A549 (cell line): ENCODE measurements at regions not wholly inside any gene's neighbourhood (a gene's known extent, or its start where the extent isn't known, plus 50 kb on each side); places are given as distances from the start of the nearest gene placed in this dataset.

Source experiments
- ATAC-seq, 2 experiments: fragments of 200-7000 bp in 1 of 2; fragments of >200 bp in 1 of 2; cut with Nextera tagmentation in 1 of 2; cut with Tn5 transposase in 1 of 2; 3 replicates each; pipeline versions ENCODE4 v1.8.0 to v1.9.1; 2018 to 2020; ENCODE audit warnings: mild to moderate bottlenecking in 1 of 2, moderate library complexity in 1 of 2
- CTCF ChIA-PET: fragments of 300-600 bp; sonication (Branson Sonifier 250); formaldehyde crosslinking; extraction: SDS; loops from one replicate; lab custom pipeline; 2021; ENCODE audit warnings: antibody characterized with exemption, inconsistent platforms; lab: Yijun Ruan, JAX
- POLR2A ChIA-PET: fragments of 350-600 bp; formaldehyde crosslinking; extraction: SDS; loops from one replicate; lab custom pipeline; 2021; ENCODE audit warnings: antibody characterized with exemption, inconsistent platforms; lab: Yijun Ruan, JAX
- DNase-seq, 2 experiments: peaks; one replicate each; pipeline versions ENCODE4 v3.0.0 to v3.0.0-alpha.2; 2011 to 2016; ENCODE audit warnings: low read depth in 1 of 2, low spot score in 1 of 2
- FAIRE-seq: peaks from 2 replicates; lab custom pipeline; 2011; peaks lifted over from hg19 to GRCh38; lab: Jason Lieb, UNC
- H3K27ac ChIP-seq, 2 experiments: fragments of >200 bp; sonication (Bioruptor Twin); formaldehyde crosslinking; 3 replicates each; pipeline ENCODE4 v1.5.1; 2016 to 2017
- H3K4me1 ChIP-seq: fragments of >200 bp; sonication (Bioruptor Twin); formaldehyde crosslinking; 3 replicates; pipeline ENCODE4 v1.6.1; 2016
- H3K4me2 ChIP-seq: fragments of >200 bp; sonication (Bioruptor Twin); formaldehyde crosslinking; 3 replicates; pipeline ENCODE4 v1.6.1; 2016
- H3K4me3 ChIP-seq: fragments of >200 bp; sonication (Bioruptor Twin); formaldehyde crosslinking; 3 replicates; pipeline ENCODE4 v1.5.1; 2016
- H3K9me3 ChIP-seq: fragments of >200 bp; sonication (Bioruptor Twin); formaldehyde crosslinking; 3 replicates; pipeline ENCODE4 v1.6.1; 2016
- ATOH8 ChIP-seq: fragments of 250-450 bp; sonication (Bioruptor Pico); IDR thresholded peaks from 2 replicates; pipeline ENCODE4 v1.5.0; 2020; ENCODE audit warnings: low read depth, mild to moderate bottlenecking, moderate library complexity
- CHD4 ChIP-seq: fragments of 200-600 bp; sonication (generic); IDR thresholded peaks from 2 replicates; pipeline ENCODE4 v1.6.1; 2016; ENCODE audit warnings: antibody characterized with exemption, mild to moderate bottlenecking, borderline replicate concordance
- E2F6 ChIP-seq: IDR thresholded peaks from 2 replicates; pipeline ENCODE4 v1.6.1; 2012; ENCODE audit warnings: low read depth, borderline replicate concordance
- EHF ChIP-seq: fragments of 250-450 bp; sonication (Bioruptor Pico); IDR thresholded peaks from 2 replicates; pipeline ENCODE4 v1.5.0; 2020; ENCODE audit warnings: mild to moderate bottlenecking
- EHMT2 ChIP-seq: fragments of 200-600 bp; sonication (generic); IDR thresholded peaks from 2 replicates; pipeline ENCODE4 v1.6.1; 2016; ENCODE audit warnings: antibody characterized with exemption, low read depth, mild to moderate bottlenecking, moderate library complexity
- ESRRA ChIP-seq: fragments of 150-350 bp; IDR thresholded peaks from 2 replicates; pipeline ENCODE4 v1.6.1; 2014; ENCODE audit warnings: mild to moderate bottlenecking, low read length, borderline replicate concordance
- FOSB ChIP-seq: fragments of 250-450 bp; sonication (Bioruptor Pico); IDR thresholded peaks from 2 replicates; pipeline ENCODE4 v1.5.0; 2020; ENCODE audit warnings: mild to moderate bottlenecking, moderate library complexity
- GATA3 ChIP-seq: IDR thresholded peaks from 2 replicates; pipeline ENCODE4 v1.6.1; 2012; ENCODE audit warnings: borderline replicate concordance
- HDAC2 ChIP-seq: fragments of 200-600 bp; sonication (generic); IDR thresholded peaks from 2 replicates; pipeline ENCODE4 v1.6.1; 2016
- HES2 ChIP-seq: fragments of >200 bp; sonication (Bioruptor Twin); formaldehyde crosslinking; IDR thresholded peaks from 2 replicates; pipeline ENCODE4 v1.6.1; 2016
- HEYL ChIP-seq: fragments of 250-450 bp; sonication (Bioruptor Pico); IDR thresholded peaks from 2 replicates; pipeline ENCODE4 v1.8.0; 2021; ENCODE audit warnings: mild to moderate bottlenecking, moderate library complexity
- HMGXB4 ChIP-seq: fragments of 250-450 bp; sonication (Bioruptor Pico); IDR thresholded peaks from 2 replicates; pipeline ENCODE4 v1.5.0; 2021; ENCODE audit warnings: mild to moderate bottlenecking, moderate library complexity, borderline replicate concordance
- HOXA7 ChIP-seq: fragments of 250-450 bp; sonication (Bioruptor Pico); IDR thresholded peaks from 2 replicates; pipeline ENCODE4 v1.5.0; 2020; ENCODE audit warnings: mild to moderate bottlenecking, moderate library complexity
- HOXB5 ChIP-seq: fragments of 250-450 bp; sonication (Bioruptor Pico); IDR thresholded peaks from 2 replicates; pipeline ENCODE4 v1.5.0; 2020; ENCODE audit warnings: mild to moderate bottlenecking, moderate library complexity
- JUN ChIP-seq, 2 experiments: fragments of >200 bp; sonication (Bioruptor Twin); formaldehyde crosslinking; IDR thresholded peaks; 2 replicates in 1 of 2; 3 replicates in 1 of 2; pipeline ENCODE4 v1.6.1; 2016 to 2017
- MAFK ChIP-seq: fragments of 450-650 bp; IDR thresholded peaks from 2 replicates; pipeline ENCODE4 v1.6.1; 2014; ENCODE audit not compliant: partially characterized antibody
- NFE2L2 ChIP-seq: fragments of 150-350 bp; conservative IDR thresholded peaks from 2 replicates; pipeline ENCODE4 v1.6.1; 2014; ENCODE audit warnings: low read length
- POLR2A ChIP-seq: IDR thresholded peaks from 2 replicates; pipeline ENCODE4 v1.6.1; 2012; ENCODE audit warnings: mild to moderate bottlenecking, low read length
- POLR2AphosphoS2 ChIP-seq: conservative IDR thresholded peaks from 2 replicates; pipeline ENCODE4 v1.6.1; 2012; ENCODE audit warnings: low read length, improper control_type of control experiment, inconsistent platforms
- RARB ChIP-seq: fragments of 250-450 bp; sonication (Bioruptor Pico); IDR thresholded peaks from 2 replicates; pipeline ENCODE4 v1.8.0; 2021; ENCODE audit warnings: mild to moderate bottlenecking, moderate library complexity
- RNF2 ChIP-seq: fragments of 200-600 bp; sonication (generic); IDR thresholded peaks from 2 replicates; pipeline ENCODE4 v1.6.1; 2016; ENCODE audit warnings: low read depth, mild to moderate bottlenecking, antibody characterized with exemption, moderate library complexity, borderline replicate concordance
- TP53 ChIP-seq: fragments of 250-450 bp; sonication (Bioruptor Pico); IDR thresholded peaks from 2 replicates; pipeline ENCODE4 v1.5.0; 2021; ENCODE audit warnings: mild to moderate bottlenecking, moderate library complexity
- USF2 ChIP-seq: fragments of 450-650 bp; IDR thresholded peaks from 2 replicates; pipeline ENCODE4 v1.6.1; 2014; ENCODE audit warnings: antibody characterized with exemption
- ZNF302 ChIP-seq: fragments of 250-450 bp; sonication (Bioruptor Pico); IDR thresholded peaks from 2 replicates; pipeline ENCODE4 v1.9.0; 2021; ENCODE audit warnings: inconsistent platforms, mild to moderate bottlenecking, moderate library complexity
- ZSCAN20 ChIP-seq: fragments of 250-450 bp; sonication (Bioruptor Pico); IDR thresholded peaks from 2 replicates; pipeline ENCODE4 v1.8.0; 2022; ENCODE audit warnings: mild to moderate bottlenecking, moderate library complexity
- WGBS: methylation state at CpG from one replicate; pipeline ENCODE4 v1.1.6; 2017; ENCODE audit errors: missing lambda C conversion rate; 5-methylcytosine and 5-hydroxymethylcytosine counted together

- no peak overlapping the region for H3K4me2 ChIP-seq
- FAIRE-seq (no peak), ATAC-seq (no peak), DNase-seq (no peak)
- CTCF ChIA-PET: interaction anchor here (1.2 kb wide), 1 partner anchor 13 kb away, joined by 4 read pairs; no protein-coding TSS in a partner anchor
- TF ChIP-seq HOXB5 (CRISPR knock-in tag): no peak
- TF ChIP-seq MAFK: no peak
- TF ChIP-seq GATA3: no peak
- no peak for TF ChIP-seq POLR2AphosphoS2
- TF ChIP-seq ESRRA: no peak
- TF ChIP-seq FOSB: no peak
- no peaks in the 10 kb centered on the region for H3K4me1 ChIP-seq
- no peak overlapping the region for H3K27ac ChIP-seq
- 3% methylated on average over 1 of the region's 1 CpG for WGBS
- no peak overlapping the region for H3K4me3 ChIP-seq
- peaks cover 9% of the 10 kb centered on the region; the same call in 2 of the 3 replicates for H3K9me3 ChIP-seq
- POLR2A ChIA-PET: no interaction called here
These were observed 54.5 kb downstream of the STYXL2 start for GRCh38 chr1:167148421-167148820.

GRCh38 chr1:167149793-167150491, 56.1 kb downstream of the STYXL2 start:
- ChIA-PET POLR2A (no interaction called here), CTCF (interaction anchor here (0.7 to 1.7 kb wide), 3 partner anchors 26 to 384 kb away, joined by 3 to 5 read pairs (median 5); no protein-coding TSS in a partner anchor)
- no peak overlapping the region for H3K27ac ChIP-seq
- FAIRE-seq: no peak
- TF ChIP-seq ATOH8: no peak
- TF ChIP-seq JUN (IDR thresholded peaks at IDR 0.05): no peak
- no peak for TF ChIP-seq TP53
- TF ChIP-seq HDAC2: no peak
- DNase-seq: no peak
- WGBS: 27% methylated on average over 4 of the region's 4 CpGs
- H3K4me1 ChIP-seq: no peaks in the 10 kb centered on the region
- peaks cover 7% of the 10 kb centered on the region; the same call in 2 of the 3 replicates for H3K9me3 ChIP-seq
- H3K4me2 ChIP-seq: no peak overlapping the region
- no peak overlapping the region for H3K4me3 ChIP-seq
- no peak for ATAC-seq

GRCh38 chr1:167150492-167150833, 56.6 kb downstream of the STYXL2 start:
- ATAC-seq: no peak
- Histone ChIP-seq H3K4me3 (no peak overlapping the region), H3K4me1 (no peaks in the 10 kb centered on the region), H3K27ac (no peak overlapping the region), H3K4me2 (no peak overlapping the region)
- CTCF ChIA-PET: interaction anchor here (1.7 kb wide), 1 partner anchor 383 kb away, joined by 5 read pairs; no protein-coding TSS in a partner anchor
- DNase-seq: no peak
- POLR2A ChIA-PET: no interaction called here
- TF ChIP-seq EHMT2: no peak
- no peak for TF ChIP-seq NFE2L2
- TF ChIP-seq POLR2A: no peak
- TF ChIP-seq ZSCAN20 (CRISPR knock-in tag): no peak
- no peak for TF ChIP-seq RARB (CRISPR knock-in tag)
- TF ChIP-seq RNF2: no peak
- TF ChIP-seq ZNF302 (CRISPR knock-in tag): no peak
- no peak for TF ChIP-seq FOSB
- TF ChIP-seq HOXA7 (CRISPR knock-in tag): no peak
- TF ChIP-seq HES2: no peak
- TF ChIP-seq USF2: no peak
- no peak for TF ChIP-seq MAFK
- TF ChIP-seq CHD4: no peak
- no peak for TF ChIP-seq E2F6
- TF ChIP-seq POLR2AphosphoS2: no peak
- no peak for TF ChIP-seq HEYL
- TF ChIP-seq EHF (CRISPR knock-in tag): no peak
- TF ChIP-seq HMGXB4: no peak
- TF ChIP-seq, all 56 proteins: peak for 0
- H3K9me3 ChIP-seq: peaks cover 7% of the 10 kb centered on the region; the same call in 2 of the 3 replicates
- 54% methylated on average over 2 of the region's 2 CpGs for WGBS
- no peak for FAIRE-seq
